Nephron (organoid): ENCODE measurements at regions not wholly inside any gene's neighbourhood (a gene's known extent, or its start where the extent isn't known, plus 50 kb on each side); places are given as distances from the start of the nearest gene placed in this dataset.

Source experiments
- H3K27ac Mint-ChIP-seq, 3 experiments: 2 replicates each; pipeline ENCODE4 v1.8.0; 2020; ENCODE audit warnings: mixed read lengths in 3 of 3, mild to moderate bottlenecking in 2 of 3, moderate library complexity in 1 of 3
- H3K27me3 Mint-ChIP-seq: 2 replicates; pipeline ENCODE4 v1.8.0; 2021; ENCODE audit warnings: low read depth, mild to moderate bottlenecking, moderate library complexity, mixed read lengths
- H3K36me3 Mint-ChIP-seq: 2 replicates; pipeline ENCODE4 v1.8.0; 2020; ENCODE audit warnings: low read depth, mixed read lengths
- H3K4me1 Mint-ChIP-seq: 2 replicates; pipeline ENCODE4 v1.8.0; 2020; ENCODE audit warnings: mixed read lengths
- H3K4me3 Mint-ChIP-seq, 3 experiments: 2 replicates each; pipeline ENCODE4 v1.8.0; 2020; ENCODE audit warnings: mild to moderate bottlenecking in 3 of 3, mixed read lengths in 3 of 3, moderate library complexity in 2 of 3
- H3K9me3 Mint-ChIP-seq: 2 replicates; pipeline ENCODE4 v1.8.0; 2020; ENCODE audit warnings: mixed read lengths
- TF ChIP-seq, protein P1 (sequence below), 3 experiments: fragments of 200-600 bp; sonication (generic); IDR thresholded peaks; one replicate each; pipeline ENCODE4 v1.5.0; 2021; ENCODE audit warnings: antibody characterized with exemption in 3 of 3; ENCODE audit not compliant: unreplicated experiment in 3 of 3

DNA sequence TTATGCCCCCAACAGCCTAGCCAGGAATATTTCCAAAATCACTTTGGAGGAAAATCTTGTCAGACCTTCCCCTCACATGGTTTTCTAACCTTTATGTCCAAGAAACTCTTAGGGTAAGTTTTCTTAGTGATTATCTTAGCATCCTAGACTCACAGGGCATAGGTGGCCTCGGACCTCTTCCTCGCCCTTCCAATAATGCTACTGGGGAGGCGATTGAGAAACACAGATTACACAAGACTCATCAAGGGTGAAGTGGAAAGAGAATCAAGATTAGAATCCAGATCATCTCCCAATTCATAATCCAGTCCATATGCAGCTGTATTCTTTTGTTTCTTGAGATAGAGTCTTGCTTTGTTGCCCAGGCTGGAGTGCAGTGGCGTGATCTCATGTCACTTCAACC, 358.4 kb upstream of the CDH5 start:
- peak overlapping the region in 2 of 3 experiments; percentile 74 to 91 for H3K27ac Mint-ChIP-seq
- H3K4me1 Mint-ChIP-seq = peaks cover 43% of the 10 kb centered on the region
- H3K4me3 Mint-ChIP-seq = peak overlapping the region in 1 of 3 experiments; percentile 8
- H3K36me3 Mint-ChIP-seq = no peaks in the 10 kb centered on the region
- peaks cover 3% of the 10 kb centered on the region for H3K9me3 Mint-ChIP-seq
- H3K27me3 Mint-ChIP-seq = no peaks in the 10 kb centered on the region
- TF ChIP-seq, protein P1, sequence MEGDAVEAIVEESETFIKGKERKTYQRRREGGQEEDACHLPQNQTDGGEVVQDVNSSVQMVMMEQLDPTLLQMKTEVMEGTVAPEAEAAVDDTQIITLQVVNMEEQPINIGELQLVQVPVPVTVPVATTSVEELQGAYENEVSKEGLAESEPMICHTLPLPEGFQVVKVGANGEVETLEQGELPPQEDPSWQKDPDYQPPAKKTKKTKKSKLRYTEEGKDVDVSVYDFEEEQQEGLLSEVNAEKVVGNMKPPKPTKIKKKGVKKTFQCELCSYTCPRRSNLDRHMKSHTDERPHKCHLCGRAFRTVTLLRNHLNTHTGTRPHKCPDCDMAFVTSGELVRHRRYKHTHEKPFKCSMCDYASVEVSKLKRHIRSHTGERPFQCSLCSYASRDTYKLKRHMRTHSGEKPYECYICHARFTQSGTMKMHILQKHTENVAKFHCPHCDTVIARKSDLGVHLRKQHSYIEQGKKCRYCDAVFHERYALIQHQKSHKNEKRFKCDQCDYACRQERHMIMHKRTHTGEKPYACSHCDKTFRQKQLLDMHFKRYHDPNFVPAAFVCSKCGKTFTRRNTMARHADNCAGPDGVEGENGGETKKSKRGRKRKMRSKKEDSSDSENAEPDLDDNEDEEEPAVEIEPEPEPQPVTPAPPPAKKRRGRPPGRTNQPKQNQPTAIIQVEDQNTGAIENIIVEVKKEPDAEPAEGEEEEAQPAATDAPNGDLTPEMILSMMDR (IDR thresholded peaks at IDR 0.05; ENCODE audit: unreplicated experiment in 3 of 3) = no peak

DNA sequence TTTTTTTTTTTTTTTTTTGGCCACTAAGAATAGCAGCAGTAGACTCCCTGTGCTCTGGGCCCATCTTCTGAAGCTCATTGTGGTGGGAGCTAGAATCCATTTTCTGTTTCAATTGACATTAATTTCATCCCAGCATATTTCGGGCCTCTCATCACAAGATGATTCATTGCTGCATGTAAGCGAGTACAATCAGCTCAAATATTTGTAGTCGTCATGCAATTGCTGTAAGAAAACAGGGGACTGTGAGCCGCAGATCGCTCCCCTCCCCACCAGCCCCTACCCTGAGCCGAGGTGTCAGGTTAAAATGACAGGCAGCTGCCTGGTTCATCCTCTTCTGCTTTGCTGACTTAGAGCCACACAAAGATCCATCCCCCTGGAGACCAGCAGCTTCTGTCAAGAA, 358.8 kb upstream of the CDH5 start:
- H3K27me3 Mint-ChIP-seq = no peaks in the 10 kb centered on the region
- peaks cover 3% of the 10 kb centered on the region for H3K9me3 Mint-ChIP-seq
- TF ChIP-seq, protein P1 (IDR thresholded peaks at IDR 0.05; ENCODE audit: unreplicated experiment in 3 of 3) = no peak
- peak overlapping the region in 2 of 3 experiments; percentile 74 to 91 for H3K27ac Mint-ChIP-seq
- peak overlapping the region in 1 of 3 experiments; percentile 8 for H3K4me3 Mint-ChIP-seq
- peaks cover 43% of the 10 kb centered on the region for H3K4me1 Mint-ChIP-seq
- no peaks in the 10 kb centered on the region for H3K36me3 Mint-ChIP-seq

DNA sequence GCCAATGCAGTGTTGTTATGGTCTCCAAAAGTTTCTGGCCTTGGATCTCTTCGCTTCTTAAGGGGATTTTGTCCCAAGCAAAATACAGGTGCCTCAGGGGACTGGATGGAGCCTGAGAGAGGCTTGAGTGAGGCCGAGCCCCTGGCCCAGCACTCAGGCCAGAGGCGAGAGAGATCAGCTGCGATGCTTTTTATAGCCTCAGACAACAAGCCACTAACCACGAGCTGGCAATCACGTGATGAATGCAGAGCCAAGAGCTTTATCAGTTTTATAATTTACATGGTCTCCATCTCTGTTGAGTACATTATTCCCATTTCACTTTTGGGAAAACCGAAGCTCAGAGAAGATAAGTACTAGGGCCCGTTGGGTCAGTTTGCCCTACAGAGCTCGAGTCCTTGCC, 360.0 kb upstream of the CDH5 start:
- H3K27ac Mint-ChIP-seq = peak overlapping the region in 1 of 3 experiments; percentile 74
- TF ChIP-seq, protein P1 (IDR thresholded peaks at IDR 0.05; ENCODE audit: unreplicated experiment in 3 of 3) = no peak

DNA sequence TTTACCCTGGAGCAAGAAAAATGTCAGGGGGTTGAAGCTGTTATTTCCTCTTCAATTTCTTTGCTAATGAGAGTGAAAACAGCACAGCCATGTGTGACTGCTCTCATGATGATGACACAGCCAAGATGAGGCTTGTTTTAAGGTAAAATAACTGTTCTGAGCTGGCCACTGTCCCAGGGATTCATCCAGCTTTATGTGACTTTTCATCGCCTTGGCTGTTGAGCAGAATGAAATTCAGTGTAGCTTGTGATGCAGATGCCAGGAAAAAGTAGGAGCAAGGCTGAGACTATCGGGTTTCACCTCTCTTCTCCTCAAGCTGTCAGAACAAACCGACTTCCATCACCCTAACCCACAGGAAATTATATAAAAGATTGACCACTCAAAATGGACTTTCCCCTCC, 361.8 kb upstream of the CDH5 start:
- Mint-ChIP-seq H3K27ac (peak overlapping the region; percentile 55 to 91 (median 85)), H3K9me3 (peaks cover 6% of the 10 kb centered on the region), H3K36me3 (no peaks in the 10 kb centered on the region), H3K4me1 (peaks cover 62% of the 10 kb centered on the region), H3K27me3 (no peaks in the 10 kb centered on the region), H3K4me3 (no peak overlapping the region)
- TF ChIP-seq, protein P1 (IDR thresholded peaks at IDR 0.05; ENCODE audit: unreplicated experiment in 3 of 3) = no peak

More for the DNA sequence above, 360.0 kb upstream of the CDH5 start:
- Mint-ChIP-seq H3K27me3 (no peaks in the 10 kb centered on the region), H3K4me3 (no peak overlapping the region), H3K36me3 (no peaks in the 10 kb centered on the region), H3K9me3 (peaks cover 3% of the 10 kb centered on the region), H3K4me1 (peaks cover 50% of the 10 kb centered on the region)

DNA sequence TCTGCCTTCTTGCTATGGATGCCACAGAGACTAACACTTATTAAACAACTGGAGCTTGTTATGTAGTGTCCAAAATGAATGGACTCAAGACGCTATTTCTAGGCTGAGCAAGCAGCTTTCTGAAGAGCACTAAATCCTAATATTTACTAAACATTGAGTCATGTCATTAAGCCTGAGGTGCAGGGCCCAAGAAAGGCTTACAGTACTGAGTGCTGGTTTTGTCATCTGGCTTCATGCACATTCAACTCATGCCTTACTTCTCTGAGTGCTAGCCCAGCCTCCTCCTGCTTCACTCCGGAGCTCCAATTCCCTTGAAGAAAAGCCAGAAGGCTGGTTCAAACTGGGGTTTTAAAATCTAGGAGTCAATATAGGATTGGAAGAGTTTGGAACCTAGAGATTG, 363.3 kb upstream of the CDH5 start:
- TF ChIP-seq, protein P1 (IDR thresholded peaks at IDR 0.05; ENCODE audit: unreplicated experiment in 3 of 3) = no peak
- H3K4me1 Mint-ChIP-seq = peaks cover 62% of the 10 kb centered on the region
- H3K27me3 Mint-ChIP-seq = no peaks in the 10 kb centered on the region
- no peak overlapping the region for H3K4me3 Mint-ChIP-seq
- no peaks in the 10 kb centered on the region for H3K36me3 Mint-ChIP-seq
- H3K27ac Mint-ChIP-seq = peak overlapping the region in 2 of 3 experiments; percentile 56 to 91
- peaks cover 6% of the 10 kb centered on the region for H3K9me3 Mint-ChIP-seq

DNA sequence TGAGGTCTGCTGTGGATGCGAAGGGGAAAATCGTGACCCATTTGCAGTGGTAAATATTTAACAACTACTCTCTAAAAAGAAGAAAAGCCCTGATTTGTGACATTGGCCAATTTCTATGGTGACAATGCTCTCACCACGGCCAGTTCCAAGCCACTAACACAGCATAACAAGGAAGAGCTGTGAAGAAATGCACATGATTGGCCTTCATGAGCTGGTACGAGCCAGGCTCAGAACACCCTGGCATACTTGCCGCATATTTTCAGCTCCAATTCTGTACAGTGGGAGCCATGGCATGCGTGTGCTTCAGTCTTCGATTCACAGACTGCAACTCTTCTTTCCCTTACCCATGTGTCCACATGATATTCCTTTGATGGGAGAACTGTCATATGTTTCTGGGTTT, 363.9 kb upstream of the CDH5 start:
- Mint-ChIP-seq H3K4me3 (no peak overlapping the region), H3K9me3 (peaks cover 6% of the 10 kb centered on the region), H3K27ac (peak overlapping the region in 2 of 3 experiments; percentile 56 to 91), H3K36me3 (no peaks in the 10 kb centered on the region), H3K27me3 (peaks cover 1% of the 10 kb centered on the region), H3K4me1 (peaks cover 56% of the 10 kb centered on the region)
- TF ChIP-seq, protein P1 (IDR thresholded peaks at IDR 0.05; ENCODE audit: unreplicated experiment in 3 of 3) = no peak
